SU-DHL-6 (cell line): ENCODE measurements at regions not wholly inside any gene's neighbourhood (a gene's known extent, or its start where the extent isn't known, plus 50 kb on each side); places are given as distances from the start of the nearest gene placed in this dataset.

ENCODE experiments used
- CTCF ChIP-seq: fragments of 200-600 bp; sonication (generic); IDR thresholded peaks from one replicate; pipeline ENCODE4 v1.5.1; 2017; ENCODE audit warnings: antibody characterized with exemption, mild to moderate bottlenecking, low read length, moderate library complexity; ENCODE audit not compliant: insufficient read depth, poor library complexity, severe bottlenecking
- EZH2phosphoT487 ChIP-seq: fragments of 200-600 bp; sonication (generic), shearing (Covaris generic); conservative IDR thresholded peaks from 2 replicates; pipeline ENCODE4 v1.6.1; 2018; ENCODE audit warnings: mild to moderate bottlenecking, antibody characterized with exemption, low read length, moderate library complexity, mixed read lengths

DNA sequence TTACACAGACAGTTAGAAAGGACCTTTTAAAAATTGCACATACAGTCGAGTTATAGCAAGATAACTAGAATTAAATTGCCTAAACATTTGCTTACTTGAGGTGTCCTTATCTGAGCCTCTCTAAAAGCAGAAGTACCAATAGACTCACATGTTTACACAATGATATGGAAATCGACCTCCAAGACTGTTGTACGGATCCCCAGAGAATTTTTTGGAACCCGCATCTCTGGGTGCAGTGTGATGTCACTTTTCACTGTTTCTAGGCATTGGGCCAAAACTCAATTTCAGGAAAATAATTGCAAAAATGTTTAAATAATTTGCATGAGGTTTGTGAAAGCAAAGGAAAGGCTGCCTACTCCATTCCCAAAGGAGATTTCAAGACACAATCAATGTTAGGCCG lies 63.1 kb upstream of the ATG10 start:
- no peak for TF ChIP-seq CTCF
- no peak for TF ChIP-seq EZH2phosphoT487
